Kidney (tissue), 13 donors: ENCODE measurements at regions not wholly inside any gene's neighbourhood (a gene's known extent, or its start where the extent isn't known, plus 50 kb on each side); places are given as distances from the start of the nearest gene placed in this dataset.
A peak's percentile ranks its signal among the peaks of the same experiment; 100 is the strongest.

ENCODE experiments used
- DNase-seq, 5 donors: peaks; one replicate each; pipeline ENCODE4 v3.0.0-alpha.2; 2013 to 2020
- FAIRE-seq: peaks from 2 replicates; lab custom pipeline; 2012; peaks lifted over from hg19 to GRCh38; lab: Jason Lieb, UNC
- H3K27ac ChIP-seq, 2 donors: one replicate each; pipeline ENCODE4 v1.7.0; 2013; ENCODE audit warnings: low read depth in 2 of 2, low read length in 2 of 2, inconsistent platforms in 1 of 2
- H3K27me3 ChIP-seq: one replicate; pipeline ENCODE4 v1.7.1; 2013; ENCODE audit warnings: low read length, inconsistent platforms; ENCODE audit not compliant: control insufficient read depth, insufficient read depth
- H3K36me3 ChIP-seq, 3 donors: one replicate each; pipeline versions ENCODE4 v1.7.0 to v1.7.1; 2013; ENCODE audit warnings: low read length in 3 of 3, control low read depth in 1 of 3, inconsistent platforms in 1 of 3; ENCODE audit not compliant: insufficient read depth in 3 of 3, control insufficient read depth in 2 of 3
- H3K4me1 ChIP-seq, 3 donors: one replicate each; pipeline versions ENCODE4 v1.7.0 to v1.7.1; 2013; ENCODE audit warnings: low read length in 3 of 3, inconsistent platforms in 1 of 3, low read depth in 1 of 3; ENCODE audit not compliant: control insufficient read depth in 2 of 3, insufficient read depth in 2 of 3
- H3K4me3 ChIP-seq, 3 donors: one replicate each; pipeline versions ENCODE4 v1.7.0 to v1.8.1; 2013; ENCODE audit warnings: low read length in 3 of 3, control low read depth in 1 of 3, inconsistent platforms in 1 of 3
- H3K9ac ChIP-seq, 3 donors: one replicate each; pipeline versions ENCODE4 v1.7.0 to v1.7.1; 2013; ENCODE audit warnings: low read length in 3 of 3, control low read depth in 1 of 3, inconsistent platforms in 1 of 3
- H3K9me3 ChIP-seq, 3 donors: one replicate each; pipeline versions ENCODE4 v1.7.0 to v1.7.1; 2013; ENCODE audit warnings: low read length in 3 of 3, control low read depth in 1 of 3, inconsistent platforms in 1 of 3; ENCODE audit not compliant: control insufficient read depth in 2 of 3, insufficient read depth in 1 of 3
- CTCF ChIP-seq: IDR thresholded peaks from 3 replicates; pipeline ENCODE4 v1.5.1; 2012; ENCODE audit warnings: mild to moderate bottlenecking, moderate library complexity, borderline replicate concordance; ENCODE audit not compliant: insufficient read depth; ENCODE audit errors: extremely low read depth
- intact Hi-C: fragments of 100-400 bp; cut with DNase I; formaldehyde crosslinking; loops from one replicate; pipeline ENCODE4 v1.11.1; 2022
- donor health status: control.
- donor health status: control.
- donor health status: control.
- donor health status: control.
- donor health status: control.
- donor health status: DM: yes; HTN: yes; CAD: no.
- donor health status: Normal renal cell carcinoma (clear cell type).

DNA sequence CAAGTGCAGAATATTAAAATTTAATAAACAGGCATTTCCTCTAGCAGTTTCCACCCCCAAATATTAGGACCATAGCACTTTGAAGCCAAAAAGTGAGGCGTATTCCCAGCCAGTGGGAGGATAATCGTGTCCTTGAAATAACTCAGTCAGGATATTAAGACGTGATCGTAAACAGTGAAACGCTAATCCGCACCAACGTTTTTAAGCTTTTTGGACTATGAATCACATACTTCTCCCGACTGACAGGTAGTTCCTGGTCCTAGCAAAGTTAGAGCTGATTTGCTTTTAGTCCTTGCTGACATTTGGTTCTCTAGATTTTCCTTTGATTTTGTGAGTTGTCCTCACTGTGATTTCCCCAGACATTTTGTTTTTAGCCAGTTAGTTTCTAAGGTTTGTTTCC, 197.1 kb upstream of the ARHGAP20 start:
- no peaks in the 10 kb centered on the region for H3K9me3 ChIP-seq
- no peak for TF ChIP-seq CTCF
- DNase-seq, result peak in 2 of 5 donors; percentile 28 to 35
- H3K27ac ChIP-seq, result no peak overlapping the region
- no peaks in the 10 kb centered on the region for H3K4me1 ChIP-seq
- H3K4me3 ChIP-seq, result no peak overlapping the region
- no peak overlapping the region for H3K9ac ChIP-seq
- intact Hi-C loops, result no loop called here
- no peak for FAIRE-seq
- no peaks in the 10 kb centered on the region for H3K27me3 ChIP-seq
- H3K36me3 ChIP-seq, result no peaks in the 10 kb centered on the region

DNA sequence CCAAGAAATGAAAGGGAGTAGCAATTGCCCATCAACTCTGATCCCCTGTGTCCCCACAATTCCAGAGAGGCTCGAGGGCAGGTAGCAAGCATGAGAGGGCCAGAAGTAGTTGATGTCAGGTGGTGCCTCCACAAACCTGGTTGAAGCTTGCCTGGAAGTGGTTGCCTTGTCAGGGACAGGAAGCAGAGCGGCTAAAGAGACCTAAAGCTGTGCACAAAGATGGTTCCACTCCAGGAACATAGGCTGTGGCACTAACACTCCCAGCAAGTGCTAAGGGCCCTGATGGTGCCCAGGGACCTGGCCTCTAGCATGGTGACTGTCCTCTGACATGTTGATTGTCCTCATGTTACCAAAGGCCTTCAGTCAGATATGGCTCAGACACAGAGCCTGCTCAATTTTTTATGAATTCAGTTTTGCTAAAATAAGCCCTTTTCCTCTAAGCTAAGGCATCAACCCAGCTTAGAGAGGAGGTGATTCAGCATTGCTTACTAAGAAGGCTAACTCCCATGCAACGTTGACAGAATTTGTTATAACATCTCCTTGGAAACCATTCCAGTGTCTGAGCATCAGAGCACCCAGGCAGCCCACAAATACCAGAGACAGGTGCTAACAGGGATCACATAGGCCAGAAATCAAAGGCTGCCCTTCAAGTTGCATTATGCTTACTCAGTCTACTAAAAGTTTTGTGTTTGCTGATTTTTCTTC, 196.3 kb upstream of the ARHGAP20 start:
- Histone ChIP-seq H3K4me3 (no peak overlapping the region), H3K9ac (no peak overlapping the region), H3K27ac (no peak overlapping the region), H3K9me3 (no peaks in the 10 kb centered on the region), H3K27me3 (no peaks in the 10 kb centered on the region), H3K36me3 (no peaks in the 10 kb centered on the region), H3K4me1 (no peaks in the 10 kb centered on the region)
- intact Hi-C loops, result no loop called here
- TF ChIP-seq CTCF, result no peak
- FAIRE-seq, result no peak
- DNase-seq, result peak in 2 of 5 donors; percentile 23 to 39

- no peaks in the 10 kb centered on the region for H3K9me3 ChIP-seq
- H3K27ac ChIP-seq, result no peak overlapping the region
- intact Hi-C loops, result no loop called here
- H3K4me3 ChIP-seq, result no peak overlapping the region
- H3K27me3 ChIP-seq, result no peaks in the 10 kb centered on the region
- no peaks in the 10 kb centered on the region for H3K36me3 ChIP-seq
- DNase-seq (peak in 1 of 5 donors; percentile 21), FAIRE-seq (no peak)
- no peak for TF ChIP-seq CTCF
- no peaks in the 10 kb centered on the region for H3K4me1 ChIP-seq
- no peak overlapping the region for H3K9ac ChIP-seq
Observed at GRCh38 chr11:110907629-110908028, 195.4 kb upstream of the ARHGAP20 start.

GRCh38 chr11:110903830-110904229, 191.6 kb upstream of the ARHGAP20 start:
- intact Hi-C loops, result no loop called here

More at GRCh38 chr11:110903830-110904229, 191.6 kb upstream of the ARHGAP20 start:
- DNase-seq, result no peak
- H3K4me1 ChIP-seq, result no peaks in the 10 kb centered on the region
- H3K4me3 ChIP-seq, result no peak overlapping the region
- TF ChIP-seq CTCF, result no peak
- H3K9ac ChIP-seq, result no peak overlapping the region
- H3K27ac ChIP-seq, result no peak overlapping the region
- H3K9me3 ChIP-seq, result no peaks in the 10 kb centered on the region
- H3K27me3 ChIP-seq, result no peaks in the 10 kb centered on the region
- no peaks in the 10 kb centered on the region for H3K36me3 ChIP-seq
- no peak for FAIRE-seq
